ENCODE measurements at regions not wholly inside any gene's neighbourhood (a gene's known extent, or its start where the extent isn't known, plus 50 kb on each side); places are given as distances from the start of the nearest gene placed in this dataset.

DNA sequence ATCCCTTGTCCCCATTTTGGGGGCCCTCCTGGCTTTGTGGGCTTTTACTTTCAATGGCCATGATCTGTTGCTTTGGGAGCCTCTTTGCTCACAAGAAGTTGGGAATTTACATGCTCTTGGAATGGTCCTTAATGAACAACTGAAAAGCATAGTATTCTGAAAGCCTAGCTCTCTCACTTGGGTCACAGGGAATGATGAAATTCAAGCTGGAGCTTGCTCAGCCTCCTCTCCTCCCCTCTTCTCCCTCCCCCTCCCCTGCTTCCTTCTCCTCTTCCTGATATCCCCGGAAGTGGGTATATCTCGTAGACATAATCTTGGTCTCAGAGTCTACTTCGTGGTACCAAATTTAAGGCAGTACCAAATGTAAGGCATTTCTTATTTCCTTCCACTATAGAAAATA lies 400.6 kb upstream of the NR3C2 start:
- TF ChIP-seq, protein P1, sequence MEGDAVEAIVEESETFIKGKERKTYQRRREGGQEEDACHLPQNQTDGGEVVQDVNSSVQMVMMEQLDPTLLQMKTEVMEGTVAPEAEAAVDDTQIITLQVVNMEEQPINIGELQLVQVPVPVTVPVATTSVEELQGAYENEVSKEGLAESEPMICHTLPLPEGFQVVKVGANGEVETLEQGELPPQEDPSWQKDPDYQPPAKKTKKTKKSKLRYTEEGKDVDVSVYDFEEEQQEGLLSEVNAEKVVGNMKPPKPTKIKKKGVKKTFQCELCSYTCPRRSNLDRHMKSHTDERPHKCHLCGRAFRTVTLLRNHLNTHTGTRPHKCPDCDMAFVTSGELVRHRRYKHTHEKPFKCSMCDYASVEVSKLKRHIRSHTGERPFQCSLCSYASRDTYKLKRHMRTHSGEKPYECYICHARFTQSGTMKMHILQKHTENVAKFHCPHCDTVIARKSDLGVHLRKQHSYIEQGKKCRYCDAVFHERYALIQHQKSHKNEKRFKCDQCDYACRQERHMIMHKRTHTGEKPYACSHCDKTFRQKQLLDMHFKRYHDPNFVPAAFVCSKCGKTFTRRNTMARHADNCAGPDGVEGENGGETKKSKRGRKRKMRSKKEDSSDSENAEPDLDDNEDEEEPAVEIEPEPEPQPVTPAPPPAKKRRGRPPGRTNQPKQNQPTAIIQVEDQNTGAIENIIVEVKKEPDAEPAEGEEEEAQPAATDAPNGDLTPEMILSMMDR (IDR thresholded peaks at IDR 0.05), result no peak
- TF ChIP-seq POLR2A (IDR thresholded peaks at IDR 0.05), result no peak
- TF ChIP-seq POLR2AphosphoS5 (IDR thresholded peaks at IDR 0.05; ENCODE audit: insufficient read depth in 1 of 2, low read depth in 1 of 2), result no peak

Data from vagina (tissue), 2 donors.